ENCODE measurements at regions not wholly inside any gene's neighbourhood (a gene's known extent, or its start where the extent isn't known, plus 50 kb on each side); places are given as distances from the start of the nearest gene placed in this dataset.

GRCh38 chr21:39018730-39019129 is 164.5 kb downstream of the PSMG1 start:
- DNase-seq (ENCODE audit: low spot score in 2 of 2) = no peak
- Histone ChIP-seq H3K4me3 (no peak overlapping the region), H3K4me1 (peaks cover 17 to 37% of the 10 kb centered on the region in 2 donors), H3K9me3 (no peaks in the 10 kb centered on the region), H3K27ac (no peak overlapping the region), H3K27me3 (no peaks in the 10 kb centered on the region), H3K36me3 (no peaks in the 10 kb centered on the region)
- TF ChIP-seq CTCF (IDR thresholded peaks at IDR 0.05) = no peak
- intact Hi-C loops (cut with DNase I) = no loop called here

- intact Hi-C loops (cut with DNase I) = no loop called here
- H3K27me3 ChIP-seq = no peaks in the 10 kb centered on the region
- no peak overlapping the region for H3K4me3 ChIP-seq
- no peaks in the 10 kb centered on the region for H3K36me3 ChIP-seq
- H3K27ac ChIP-seq = no peak overlapping the region
- H3K4me1 ChIP-seq = peaks cover 7 to 18% of the 10 kb centered on the region in 2 donors
- no peak for TF ChIP-seq CTCF (IDR thresholded peaks at IDR 0.05)
- no peaks in the 10 kb centered on the region for H3K9me3 ChIP-seq
- no peak for DNase-seq (ENCODE audit: low spot score in 2 of 2)
These were observed 166.4 kb downstream of the PSMG1 start for GRCh38 chr21:39016740-39017315.

- intact Hi-C loops (cut with DNase I) = no loop called here
- no peak for DNase-seq (ENCODE audit: low spot score in 2 of 2)
- peak overlapping the region; percentile 44 to 51 for H3K27ac ChIP-seq
These were observed 168.5 kb downstream of the PSMG1 start for GRCh38 chr21:39014747-39015146.

GRCh38 chr21:39012326-39013230 is 170.7 kb downstream of the PSMG1 start:
- no peak overlapping the region for H3K4me3 ChIP-seq
- H3K27me3 ChIP-seq = no peaks in the 10 kb centered on the region
- intact Hi-C loops (cut with DNase I) = no loop called here
- H3K27ac ChIP-seq = no peak overlapping the region
- no peaks in the 10 kb centered on the region for H3K9me3 ChIP-seq
- TF ChIP-seq CTCF (IDR thresholded peaks at IDR 0.05) = no peak
- H3K36me3 ChIP-seq = no peaks in the 10 kb centered on the region
- DNase-seq (ENCODE audit: low spot score in 2 of 2) = no peak
- peaks cover 6 to 18% of the 10 kb centered on the region in 2 donors for H3K4me1 ChIP-seq

More at GRCh38 chr21:39014747-39015146, 168.5 kb downstream of the PSMG1 start:
- no peaks in the 10 kb centered on the region for H3K9me3 ChIP-seq
- peak in 1 of 3 experiments; percentile 2 for TF ChIP-seq CTCF (IDR thresholded peaks at IDR 0.05)
- H3K4me3 ChIP-seq = no peak overlapping the region
- peaks cover 3 to 13% of the 10 kb centered on the region in 2 donors for H3K4me1 ChIP-seq
- H3K27me3 ChIP-seq = no peaks in the 10 kb centered on the region
- no peaks in the 10 kb centered on the region for H3K36me3 ChIP-seq

- no peak for DNase-seq (ENCODE audit: low spot score in 2 of 2)
- intact Hi-C loops (cut with DNase I) = no loop called here
- Histone ChIP-seq H3K9me3 (no peaks in the 10 kb centered on the region), H3K27ac (no peak overlapping the region), H3K36me3 (no peaks in the 10 kb centered on the region), H3K4me3 (no peak overlapping the region), H3K27me3 (no peaks in the 10 kb centered on the region), H3K4me1 (peaks cover 6 to 24% of the 10 kb centered on the region in 2 donors)
- no peak for TF ChIP-seq CTCF (IDR thresholded peaks at IDR 0.05)
These were observed 171.3 kb downstream of the PSMG1 start for GRCh38 chr21:39011911-39012310.
